HCT116 (cell line): ENCODE measurements at regions not wholly inside any gene's neighbourhood (a gene's known extent, or its start where the extent isn't known, plus 50 kb on each side); places are given as distances from the start of the nearest gene placed in this dataset.

Source experiments
- ATAC-seq: fragments of 200-7000 bp; cut with Tn5 transposase; 2 replicates; pipeline ENCODE4 v1.9.1; 2020; ENCODE audit warnings: mild to moderate bottlenecking, moderate library complexity
- BruUV-seq: library from RNA; stranded (reverse); fragments of 400-500 nt; replicated peaks from 2 replicates; lab custom pipeline; 2021; lab: Mats Ljungman, UMichigan
- CTCF ChIA-PET: fragments of 300-600 bp; sonication (Branson Sonifier 250); formaldehyde crosslinking; loops from one replicate; lab custom pipeline; 2021; ENCODE audit warnings: antibody characterized with exemption; lab: Charles Lee
- POLR2A ChIA-PET: fragments of 300-600, 350-600 bp; sonication (Branson Sonifier 250); formaldehyde crosslinking; loops from one replicate; lab custom pipeline; 2021; ENCODE audit warnings: antibody characterized with exemption; lab: Charles Lee
- RAD21 ChIA-PET, 2 experiments: fragments of 300-600 bp; sonication (Branson Sonifier 250); formaldehyde crosslinking; loops; one replicate each; lab custom pipeline; 2023; ENCODE audit warnings: low total read pairs in 2 of 2; ENCODE audit not compliant: uncharacterized antibody in 2 of 2, unreplicated experiment in 2 of 2, low non-redundant PET in 1 of 2; lab: Charles Lee
- DNase-seq: peaks from one replicate; pipeline ENCODE4 v3.0.0-alpha.2; 2010; ENCODE audit warnings: low read depth, low spot score
- H2AFZ ChIP-seq: fragments of 200-600 bp; shearing (Covaris generic), sonication (generic); 2 replicates; pipeline ENCODE4 v1.6.1; 2017; ENCODE audit warnings: low read depth, mixed run types, mixed read lengths, antibody characterized with exemption, low read length; ENCODE audit not compliant: poor library complexity, severe bottlenecking
- H3K27ac ChIP-seq: 2 replicates; pipeline ENCODE4 v1.5.1; 2012; ENCODE audit warnings: low read depth, low read length
- H3K27me3 ChIP-seq: fragments of 200-600 bp; sonication (generic); 2 replicates; pipeline ENCODE4 v1.6.1; 2016; ENCODE audit warnings: mixed run types, low read length, mixed read lengths; ENCODE audit not compliant: insufficient read depth
- H3K36me3 ChIP-seq, 2 experiments: fragments of 200-500 bp in 1 of 2; fragments of 200-600 bp in 1 of 2; sonication (Bioruptor generic) in 1 of 2; sonication (generic) in 1 of 2; 2 replicates each; pipeline versions ENCODE4 v1.5.1 to v1.6.1; 2014 to 2016; ENCODE audit warnings: low read length in 2 of 2, inconsistent platforms in 1 of 2, mixed read lengths in 1 of 2, mixed run types in 1 of 2; ENCODE audit not compliant: insufficient read depth in 2 of 2, control insufficient read depth in 1 of 2
- H3K4me1 ChIP-seq, 2 experiments: fragments of 200-600 bp in 1 of 2; sonication (generic) in 1 of 2; 2 replicates each; pipeline versions ENCODE4 v1.5.1 to v1.6.1; 2012 to 2017; ENCODE audit warnings: low read length in 2 of 2, inconsistent platforms in 1 of 2, mild to moderate bottlenecking in 1 of 2, mixed read lengths in 1 of 2, mixed run types in 1 of 2, moderate library complexity in 1 of 2; ENCODE audit not compliant: insufficient read depth in 2 of 2, control insufficient read depth in 1 of 2
- H3K4me2 ChIP-seq: fragments of 200-600 bp; sonication (generic); 2 replicates; pipeline ENCODE4 v1.6.1; 2017; ENCODE audit warnings: mixed run types, low read length, mixed read lengths
- H3K4me3 ChIP-seq, 2 experiments: fragments of 200-600 bp in 1 of 2; sonication (generic) in 1 of 2; replicated peaks in 1 of 2; 2 replicates each; pipeline ENCODE4 v1.5.1; 2011 to 2016; ENCODE audit warnings: low read length in 2 of 2, control low read depth in 1 of 2, low read depth in 1 of 2, mild to moderate bottlenecking in 1 of 2, mixed read lengths in 1 of 2, mixed run types in 1 of 2
- H3K79me2 ChIP-seq: fragments of 200-600 bp; sonication (generic); 2 replicates; pipeline ENCODE4 v1.6.1; 2017; ENCODE audit warnings: mild to moderate bottlenecking, mixed run types, low read length, moderate library complexity, mixed read lengths; ENCODE audit not compliant: insufficient read depth
- H3K9ac ChIP-seq: fragments of 200-600 bp; sonication (generic); 2 replicates; pipeline ENCODE4 v1.6.1; 2016; ENCODE audit warnings: low read length, mixed read lengths
- H3K9me2 ChIP-seq: fragments of 200-600 bp; sonication (generic), shearing (Covaris generic); 2 replicates; pipeline ENCODE4 v1.6.1; 2017; ENCODE audit warnings: mixed run types, mild to moderate bottlenecking, moderate library complexity; ENCODE audit not compliant: insufficient read depth
- H3K9me3 ChIP-seq, 2 experiments: fragments of 200-500 bp in 1 of 2; fragments of 200-600 bp in 1 of 2; sonication (Bioruptor generic) in 1 of 2; sonication (generic) in 1 of 2; 2 replicates each; pipeline ENCODE4 v1.6.1; 2014 to 2017; ENCODE audit warnings: low read length in 2 of 2, mixed read lengths in 2 of 2, inconsistent platforms in 1 of 2, low read depth in 1 of 2, mild to moderate bottlenecking in 1 of 2, mixed run types in 1 of 2, moderate library complexity in 1 of 2; ENCODE audit not compliant: control insufficient read depth in 1 of 2, insufficient read depth in 1 of 2
- H4K20me1 ChIP-seq: fragments of 200-600 bp; sonication (generic), shearing (Covaris generic); 2 replicates; pipeline ENCODE4 v1.6.1; 2017; ENCODE audit warnings: mixed run types, mild to moderate bottlenecking, moderate library complexity; ENCODE audit not compliant: insufficient read depth
- CBX3 ChIP-seq: IDR thresholded peaks from 2 replicates; pipeline ENCODE4 v1.6.1; 2012; ENCODE audit warnings: low read depth
- CEBPB ChIP-seq: IDR thresholded peaks from 2 replicates; pipeline ENCODE4 v1.6.1; 2012; ENCODE audit warnings: low read depth
- EGR1 ChIP-seq: IDR thresholded peaks from 2 replicates; pipeline ENCODE4 v1.6.1; 2012; ENCODE audit warnings: low read depth
- ELF1 ChIP-seq: IDR thresholded peaks from 2 replicates; pipeline ENCODE4 v1.6.1; 2012; ENCODE audit warnings: low read depth, borderline replicate concordance
- EZH2 ChIP-seq: fragments of 200-600 bp; sonication (generic); IDR thresholded peaks from 2 replicates; pipeline ENCODE4 v1.6.1; 2017; ENCODE audit warnings: antibody characterized with exemption, mixed run types
- FOSL1 ChIP-seq: IDR thresholded peaks from 2 replicates; pipeline ENCODE4 v1.6.1; 2012; ENCODE audit warnings: low read depth
- MAX ChIP-seq: IDR thresholded peaks from 2 replicates; pipeline ENCODE4 v1.6.1; 2012
- SP1 ChIP-seq: IDR thresholded peaks from 2 replicates; pipeline ENCODE4 v1.6.1; 2012; ENCODE audit warnings: low read depth
- SRF ChIP-seq: IDR thresholded peaks from 2 replicates; pipeline ENCODE4 v1.6.1; 2012; ENCODE audit warnings: low read depth
- TCF7L2 ChIP-seq: IDR thresholded peaks from 2 replicates; pipeline ENCODE4 v1.7.0; 2011; ENCODE audit warnings: borderline replicate concordance, inconsistent platforms; ENCODE audit not compliant: insufficient read depth, insufficient read length; ENCODE audit errors: extremely low read depth
- YY1 ChIP-seq: IDR thresholded peaks from 2 replicates; pipeline ENCODE4 v1.6.1; 2011; ENCODE audit warnings: low read length, low read depth, moderate library complexity, mild to moderate bottlenecking; ENCODE audit not compliant: insufficient replicate concordance; ENCODE audit errors: extremely low read depth
- ZNF274 ChIP-seq: fragments of 200-500 bp; sonication (Bioruptor generic); IDR thresholded peaks from 2 replicates; pipeline ENCODE4 v1.6.1; 2014; ENCODE audit warnings: mild to moderate bottlenecking, low read depth, low read length, inconsistent platforms
- intact Hi-C: fragments of 100-400 bp; cut with micrococcal nuclease; formaldehyde crosslinking; loops from 2 replicates; pipeline ENCODE4 v1.10.0; 2022

GRCh38 chr13:56283262-56283828 lies 857.4 kb upstream of the PRR20A start:
- DNase-seq (no peak), ATAC-seq (no peak)
- no peak overlapping the region for H3K9ac ChIP-seq
- H3K4me1 ChIP-seq: no peaks in the 10 kb centered on the region
- CTCF ChIA-PET: no interaction called here
- H3K27me3 ChIP-seq: no peaks in the 10 kb centered on the region
- no peak overlapping the region for H3K27ac ChIP-seq
- H3K9me2 ChIP-seq: no peaks in the 10 kb centered on the region
- H4K20me1 ChIP-seq: no peaks in the 10 kb centered on the region
- no peak overlapping the region for H3K4me2 ChIP-seq
- intact Hi-C loops: no loop called here
- RAD21 ChIA-PET: no interaction called here
- no peaks in the 10 kb centered on the region for H3K36me3 ChIP-seq
- H3K79me2 ChIP-seq: no peaks in the 10 kb centered on the region
- peaks cover 7 to 13% of the 10 kb centered on the region in 2 experiments; a peak in 2 of 4 replicates for H3K9me3 ChIP-seq
- H2AFZ ChIP-seq: no peak overlapping the region
- no TSS peak for BruUV-seq
- H3K4me3 ChIP-seq: no peak overlapping the region
- POLR2A ChIA-PET: no interaction called here
- TF ChIP-seq FOSL1: no peak
- TF ChIP-seq EZH2: no peak
- no peak for TF ChIP-seq CEBPB
- no peak for TF ChIP-seq SRF
- no peak for TF ChIP-seq EGR1
- TF ChIP-seq ELF1: no peak
- no peak for TF ChIP-seq MAX
- TF ChIP-seq YY1: no peak
- no peak for TF ChIP-seq ZNF274
- TF ChIP-seq TCF7L2: no peak
- no peak for TF ChIP-seq CBX3

GRCh38 chr13:56299650-56300049 lies 841.1 kb upstream of the PRR20A start:
- Histone ChIP-seq H3K36me3 (no peaks in the 10 kb centered on the region), H3K9ac (no peak overlapping the region), H3K4me1 (no peaks in the 10 kb centered on the region), H4K20me1 (no peaks in the 10 kb centered on the region), H3K4me2 (no peak overlapping the region), H3K9me2 (no peaks in the 10 kb centered on the region), H3K4me3 (no peak overlapping the region), H3K9me3 (peaks cover 0 to 22% of the 10 kb centered on the region in 2 experiments; a peak in 2 of 4 replicates), H3K27ac (no peak overlapping the region), H3K79me2 (no peaks in the 10 kb centered on the region), H3K27me3 (no peaks in the 10 kb centered on the region), H2AFZ (no peak overlapping the region)
- RAD21 ChIA-PET: no interaction called here
- intact Hi-C loops: no loop called here
- ATAC-seq (no peak), DNase-seq (no peak)
- CTCF ChIA-PET: no interaction called here
- TF ChIP-seq SP1 (no peak), SRF (no peak), TCF7L2 (no peak), EZH2 (no peak), FOSL1 (no peak)
- BruUV-seq: no TSS peak
- POLR2A ChIA-PET: no interaction called here
